Stimulated activated CD4-positive, alpha-beta T cell treated with anti-CD3 and anti-CD28 coated beads, Interleukin-4, amount 100 ng/mL, for 24 hours (primary cell): ENCODE measurements at regions not wholly inside any gene's neighbourhood (a gene's known extent, or its start where the extent isn't known, plus 50 kb on each side); places are given as distances from the start of the nearest gene placed in this dataset.
"Not testable (repeated sequence)": the region's sequence is repeated elsewhere in the genome, so short reads cannot be mapped to it uniquely, and the experiment has no call there.

Experiments
- DNase-seq: peaks from one replicate; pipeline ENCODE4 v3.0.0-alpha.2; 2020

- no peak for DNase-seq
These were observed 106.7 kb upstream of the KDM7A start for GRCh38 chr7:140283472-140283871.

GRCh38 chr7:140281960-140282359 lies 105.2 kb upstream of the KDM7A start:
- no peak for DNase-seq

GRCh38 chr7:140281255-140281654 lies 104.5 kb upstream of the KDM7A start:
- DNase-seq = no peak

GRCh38 chr7:140276001-140276400 lies 99.2 kb upstream of the KDM7A start:
- no peak for DNase-seq

GRCh38 chr7:140275069-140275965 lies 98.5 kb upstream of the KDM7A start:
- DNase-seq = no peak

GRCh38 chr7:140273417-140273816 lies 96.6 kb upstream of the KDM7A start:
- DNase-seq = no peak

GRCh38 chr7:140271643-140271968 lies 94.8 kb upstream of the KDM7A start:
- DNase-seq = not testable (repeated sequence)

- no peak for DNase-seq
These were observed 92.3 kb upstream of the KDM7A start for GRCh38 chr7:140269004-140269638.

GRCh38 chr7:140267381-140268226 lies 90.8 kb upstream of the KDM7A start:
- DNase-seq = no peak

GRCh38 chr7:140263277-140263676 lies 86.5 kb upstream of the KDM7A start:
- peak; percentile 20 for DNase-seq

- DNase-seq = peak; percentile 21
These were observed 85.6 kb upstream of the KDM7A start for GRCh38 chr7:140262242-140262903.

GRCh38 chr7:140261522-140261921 lies 84.7 kb upstream of the KDM7A start:
- DNase-seq = no peak

GRCh38 chr7:140261105-140261486 lies 84.3 kb upstream of the KDM7A start:
- DNase-seq = no peak

GRCh38 chr7:140260352-140261104 lies 83.7 kb upstream of the KDM7A start:
- DNase-seq = no peak

GRCh38 chr7:140257278-140257677 lies 80.5 kb upstream of the KDM7A start:
- DNase-seq = not testable (repeated sequence)

GRCh38 chr7:140254976-140255375 lies 78.2 kb upstream of the KDM7A start:
- not testable (repeated sequence) for DNase-seq

- no peak for DNase-seq
These were observed 72.4 kb upstream of the KDM7A start for GRCh38 chr7:140249036-140249806.

- no peak for DNase-seq
These were observed 70.8 kb upstream of the KDM7A start for GRCh38 chr7:140247559-140247958.

- DNase-seq = no peak
These were observed 68.9 kb upstream of the KDM7A start for GRCh38 chr7:140245611-140246105.

GRCh38 chr7:140242057-140243031 lies 65.6 kb upstream of the KDM7A start:
- no peak for DNase-seq
